ENCODE measurements at regions not wholly inside any gene's neighbourhood (a gene's known extent, or its start where the extent isn't known, plus 50 kb on each side); places are given as distances from the start of the nearest gene placed in this dataset.

- no peak for TF ChIP-seq ZFX (IDR thresholded peaks at IDR 0.05; ENCODE audit: borderline replicate concordance)
- TF ChIP-seq CTCF (IDR thresholded peaks at IDR 0.05) = no peak
- H3K27ac ChIP-seq = no peak overlapping the region
Measured at GRCh38 chr5:110167384-110167783, 477.7 kb downstream of the MAN2A1 start.

GRCh38 chr5:110169461-110169860, 479.7 kb downstream of the MAN2A1 start:
- TF ChIP-seq CTCF (IDR thresholded peaks at IDR 0.05) = no peak
- no peak for TF ChIP-seq ZFX (IDR thresholded peaks at IDR 0.05; ENCODE audit: borderline replicate concordance)
- no peak overlapping the region for H3K27ac ChIP-seq

GRCh38 chr5:110177729-110178128, 488.0 kb downstream of the MAN2A1 start:
- no peak for TF ChIP-seq ZFX (IDR thresholded peaks at IDR 0.05; ENCODE audit: borderline replicate concordance)
- H3K27ac ChIP-seq = no peak overlapping the region

- TF ChIP-seq ZFX (IDR thresholded peaks at IDR 0.05; ENCODE audit: borderline replicate concordance) (no peak), CTCF (IDR thresholded peaks at IDR 0.05) (no peak)
Measured at GRCh38 chr5:110179321-110179720, 489.6 kb downstream of the MAN2A1 start.

GRCh38 chr5:110194191-110194590, 504.5 kb downstream of the MAN2A1 start:
- no peak overlapping the region for H3K27ac ChIP-seq
- no peak for TF ChIP-seq CTCF (IDR thresholded peaks at IDR 0.05)

More at GRCh38 chr5:110179321-110179720, 489.6 kb downstream of the MAN2A1 start:
- no peak overlapping the region for H3K27ac ChIP-seq

- TF ChIP-seq ZFX (IDR thresholded peaks at IDR 0.05; ENCODE audit: borderline replicate concordance) (no peak), CTCF (IDR thresholded peaks at IDR 0.05) (no peak)
- H3K27ac ChIP-seq = no peak overlapping the region
Measured at GRCh38 chr5:110195288-110195687, 505.6 kb downstream of the MAN2A1 start.

- TF ChIP-seq ZFX (IDR thresholded peaks at IDR 0.05; ENCODE audit: borderline replicate concordance) (no peak), CTCF (IDR thresholded peaks at IDR 0.05) (no peak)
Measured at GRCh38 chr5:110201791-110202190, 512.1 kb downstream of the MAN2A1 start.

GRCh38 chr5:110203661-110204060, 513.9 kb downstream of the MAN2A1 start:
- TF ChIP-seq CTCF (IDR thresholded peaks at IDR 0.05) (no peak), ZFX (IDR thresholded peaks at IDR 0.05; ENCODE audit: borderline replicate concordance) (no peak)
- H3K27ac ChIP-seq = no peak overlapping the region

More at GRCh38 chr5:110201791-110202190, 512.1 kb downstream of the MAN2A1 start:
- no peak overlapping the region for H3K27ac ChIP-seq

All from 22Rv1 (cell line).